Amniotic stem cell (primary cell): ENCODE measurements at regions not wholly inside any gene's neighbourhood (a gene's known extent, or its start where the extent isn't known, plus 50 kb on each side); places are given as distances from the start of the nearest gene placed in this dataset.

Experiments
- DNase-seq: peaks from one replicate; lab custom pipeline; 2025; lab: John Stamatoyannopoulos, UW

GRCh38 chr4:41390661-41391060, 133.9 kb downstream of the UCHL1 start:
- DNase-seq = no peak

- no peak for DNase-seq
Observed at GRCh38 chr4:41391271-41391670, 134.5 kb downstream of the UCHL1 start.

GRCh38 chr4:41394481-41394894, 137.8 kb downstream of the UCHL1 start:
- no peak for DNase-seq

- DNase-seq = no peak
Observed at GRCh38 chr4:41396214-41396613, 139.5 kb downstream of the UCHL1 start.

- no peak for DNase-seq
Observed at GRCh38 chr4:41396869-41397268, 140.1 kb downstream of the UCHL1 start.

- DNase-seq = no peak
Observed at GRCh38 chr4:41399231-41399630, 138.7 kb upstream of the LIMCH1 start.

GRCh38 chr4:41400296-41400695, 137.7 kb upstream of the LIMCH1 start:
- no peak for DNase-seq

GRCh38 chr4:41405464-41406112, 132.4 kb upstream of the LIMCH1 start:
- DNase-seq = no peak

- no peak for DNase-seq
Observed at GRCh38 chr4:41406113-41406516, 131.8 kb upstream of the LIMCH1 start.

GRCh38 chr4:41408150-41408549, 129.8 kb upstream of the LIMCH1 start:
- no peak for DNase-seq

- no peak for DNase-seq
Observed at GRCh38 chr4:41408859-41409593, 128.9 kb upstream of the LIMCH1 start.

- no peak for DNase-seq
Observed at GRCh38 chr4:41409594-41409895, 128.4 kb upstream of the LIMCH1 start.

- DNase-seq = no peak
Observed at GRCh38 chr4:41410049-41410448, 127.9 kb upstream of the LIMCH1 start.

GRCh38 chr4:41413670-41414411, 124.1 kb upstream of the LIMCH1 start:
- DNase-seq = no peak

- no peak for DNase-seq
Observed at GRCh38 chr4:41414412-41414779, 123.6 kb upstream of the LIMCH1 start.

GRCh38 chr4:41418444-41418843, 119.5 kb upstream of the LIMCH1 start:
- no peak for DNase-seq

GRCh38 chr4:41420541-41420940, 117.4 kb upstream of the LIMCH1 start:
- DNase-seq = no peak

GRCh38 chr4:41423117-41423516, 114.8 kb upstream of the LIMCH1 start:
- DNase-seq = no peak

- DNase-seq = no peak
Observed at GRCh38 chr4:41424522-41424921, 113.4 kb upstream of the LIMCH1 start.

GRCh38 chr4:41425650-41426049, 112.3 kb upstream of the LIMCH1 start:
- DNase-seq = no peak

- DNase-seq = no peak
Observed at GRCh38 chr4:41426539-41426938, 111.4 kb upstream of the LIMCH1 start.

- DNase-seq = no peak
Observed at GRCh38 chr4:41427306-41427882, 110.6 kb upstream of the LIMCH1 start.
